ENCODE measurements at regions not wholly inside any gene's neighbourhood (a gene's known extent, or its start where the extent isn't known, plus 50 kb on each side); places are given as distances from the start of the nearest gene placed in this dataset.

DNA sequence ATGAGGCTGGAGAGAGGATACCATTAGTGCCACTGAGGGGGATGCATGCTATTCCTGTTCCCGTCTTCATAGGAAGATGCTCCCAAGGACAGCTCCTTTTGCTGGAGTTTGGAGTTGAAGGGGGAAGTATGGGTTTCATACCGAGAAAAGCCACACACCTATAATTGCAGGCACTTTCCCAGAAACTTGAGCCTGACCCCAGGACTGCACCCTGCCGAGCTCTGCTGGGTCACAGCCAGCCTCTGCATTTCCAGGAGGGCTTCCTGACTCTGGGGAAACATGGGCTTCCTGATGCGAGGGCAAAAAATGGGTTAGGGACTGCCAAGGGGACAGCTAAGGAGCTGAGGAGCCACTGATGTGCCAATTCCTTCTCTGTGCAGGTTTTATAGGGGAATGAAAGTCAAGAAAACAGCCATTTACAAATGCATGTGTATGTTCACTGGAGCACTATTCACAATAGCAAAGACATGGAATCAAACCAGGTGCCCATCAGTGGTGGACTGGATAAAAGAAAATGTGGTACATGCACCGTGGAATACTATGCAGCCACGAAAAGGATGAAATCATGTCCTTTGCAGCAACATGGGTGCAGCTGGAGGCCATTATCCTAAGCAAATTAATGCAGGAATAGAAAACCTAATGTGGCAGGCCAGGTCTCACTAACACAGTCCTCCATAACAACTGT lies 104.5 kb downstream of the ACAA2 start:
- TF ChIP-seq, protein P1, sequence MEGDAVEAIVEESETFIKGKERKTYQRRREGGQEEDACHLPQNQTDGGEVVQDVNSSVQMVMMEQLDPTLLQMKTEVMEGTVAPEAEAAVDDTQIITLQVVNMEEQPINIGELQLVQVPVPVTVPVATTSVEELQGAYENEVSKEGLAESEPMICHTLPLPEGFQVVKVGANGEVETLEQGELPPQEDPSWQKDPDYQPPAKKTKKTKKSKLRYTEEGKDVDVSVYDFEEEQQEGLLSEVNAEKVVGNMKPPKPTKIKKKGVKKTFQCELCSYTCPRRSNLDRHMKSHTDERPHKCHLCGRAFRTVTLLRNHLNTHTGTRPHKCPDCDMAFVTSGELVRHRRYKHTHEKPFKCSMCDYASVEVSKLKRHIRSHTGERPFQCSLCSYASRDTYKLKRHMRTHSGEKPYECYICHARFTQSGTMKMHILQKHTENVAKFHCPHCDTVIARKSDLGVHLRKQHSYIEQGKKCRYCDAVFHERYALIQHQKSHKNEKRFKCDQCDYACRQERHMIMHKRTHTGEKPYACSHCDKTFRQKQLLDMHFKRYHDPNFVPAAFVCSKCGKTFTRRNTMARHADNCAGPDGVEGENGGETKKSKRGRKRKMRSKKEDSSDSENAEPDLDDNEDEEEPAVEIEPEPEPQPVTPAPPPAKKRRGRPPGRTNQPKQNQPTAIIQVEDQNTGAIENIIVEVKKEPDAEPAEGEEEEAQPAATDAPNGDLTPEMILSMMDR (IDR thresholded peaks at IDR 0.05; ENCODE audit: borderline replicate concordance, insufficient read depth, low read depth, low read length), result no peak
- no peak overlapping the region for H3K4me3 ChIP-seq (ENCODE audit: low read depth, low read length)

DNA sequence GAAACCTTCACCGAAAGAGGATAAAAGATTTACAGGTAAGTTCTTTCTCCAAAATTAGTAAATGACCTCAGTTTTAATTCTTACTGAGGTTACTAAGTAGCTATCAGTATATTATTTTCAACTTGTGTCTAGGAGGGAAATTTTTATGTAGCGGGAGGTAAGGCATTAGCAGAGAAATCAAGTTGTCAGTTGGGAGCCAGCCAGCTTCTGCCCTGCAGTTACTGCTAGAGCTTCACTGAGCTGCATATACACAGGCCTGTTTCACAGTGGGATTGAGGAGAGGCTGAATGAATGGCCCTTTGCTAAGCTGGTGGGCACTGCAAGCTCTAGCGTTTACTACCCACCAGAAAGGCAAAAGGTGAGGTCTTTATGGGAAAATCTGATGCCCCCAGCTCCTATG lies 105.7 kb downstream of the ACAA2 start:
- no peak overlapping the region for H3K4me3 ChIP-seq (ENCODE audit: low read depth, low read length)
- TF ChIP-seq, protein P1 (IDR thresholded peaks at IDR 0.05; ENCODE audit: borderline replicate concordance, insufficient read depth, low read depth, low read length), result no peak

DNA sequence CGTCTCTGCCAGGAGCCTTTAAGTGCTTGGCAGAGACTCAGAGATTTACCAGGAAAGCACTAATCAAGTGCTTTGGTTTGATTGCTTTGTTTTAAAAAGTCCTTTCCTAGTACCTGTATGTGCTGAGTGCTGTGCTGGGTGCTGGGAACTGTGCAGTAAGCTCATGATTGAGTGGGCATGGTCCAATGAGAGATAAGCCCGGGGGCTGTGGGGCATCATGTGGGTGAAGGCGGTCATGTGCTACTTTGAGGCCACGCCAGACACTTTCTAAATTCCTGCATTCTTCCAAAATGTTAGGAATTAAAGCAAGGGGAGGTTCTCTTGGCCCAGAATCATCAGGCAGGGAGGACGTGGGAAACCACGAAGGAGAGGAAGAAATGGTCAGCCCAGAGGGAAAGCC lies 109.0 kb downstream of the ACAA2 start:
- no peak overlapping the region for H3K4me3 ChIP-seq (ENCODE audit: low read depth, low read length)
- TF ChIP-seq, protein P1 (IDR thresholded peaks at IDR 0.05; ENCODE audit: borderline replicate concordance, insufficient read depth, low read depth, low read length), result no peak

DNA sequence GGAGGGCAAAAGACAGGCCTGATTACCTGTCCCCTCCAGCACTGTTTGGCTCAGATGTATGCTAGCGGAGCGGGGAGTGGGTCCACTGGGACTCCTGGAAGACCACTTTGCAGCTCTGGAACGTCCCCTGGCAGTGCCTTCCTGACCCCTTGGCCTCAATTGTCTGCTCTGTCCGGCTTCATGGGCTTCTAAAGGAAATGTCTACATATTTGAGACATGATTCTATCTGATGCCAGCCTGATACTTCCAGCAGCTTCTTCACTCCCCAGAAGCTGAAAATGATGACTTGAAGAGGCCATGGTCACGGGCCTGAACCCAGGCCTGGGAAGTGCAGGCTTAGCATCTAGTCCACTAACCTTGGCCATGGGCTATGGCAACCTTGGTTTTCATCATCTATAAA lies 112.1 kb downstream of the ACAA2 start:
- TF ChIP-seq, protein P1 (IDR thresholded peaks at IDR 0.05; ENCODE audit: borderline replicate concordance, insufficient read depth, low read depth, low read length), result no peak
- no peak overlapping the region for H3K4me3 ChIP-seq (ENCODE audit: low read depth, low read length)

DNA sequence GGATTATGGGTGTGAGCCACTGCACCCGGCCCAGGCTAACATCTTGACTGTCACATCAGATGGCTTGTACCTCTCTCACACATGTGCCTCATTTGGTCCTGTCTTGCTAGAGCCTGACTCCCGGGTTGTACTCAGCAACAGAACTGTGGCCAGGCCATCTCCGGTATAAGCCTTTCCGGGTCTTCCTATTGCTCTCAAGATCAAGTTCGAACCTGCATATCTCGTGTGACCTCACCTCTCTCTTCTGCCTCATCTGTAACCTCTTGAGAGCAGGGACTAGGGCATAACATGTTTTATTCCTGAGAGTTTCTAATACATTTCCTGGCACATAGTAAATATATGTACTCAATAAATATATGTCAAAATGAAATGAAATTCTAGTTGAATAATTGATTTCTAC lies 114.0 kb downstream of the ACAA2 start:
- H3K4me3 ChIP-seq (ENCODE audit: low read depth, low read length), result no peak overlapping the region
- TF ChIP-seq, protein P1 (IDR thresholded peaks at IDR 0.05; ENCODE audit: borderline replicate concordance, insufficient read depth, low read depth, low read length), result no peak

DNA sequence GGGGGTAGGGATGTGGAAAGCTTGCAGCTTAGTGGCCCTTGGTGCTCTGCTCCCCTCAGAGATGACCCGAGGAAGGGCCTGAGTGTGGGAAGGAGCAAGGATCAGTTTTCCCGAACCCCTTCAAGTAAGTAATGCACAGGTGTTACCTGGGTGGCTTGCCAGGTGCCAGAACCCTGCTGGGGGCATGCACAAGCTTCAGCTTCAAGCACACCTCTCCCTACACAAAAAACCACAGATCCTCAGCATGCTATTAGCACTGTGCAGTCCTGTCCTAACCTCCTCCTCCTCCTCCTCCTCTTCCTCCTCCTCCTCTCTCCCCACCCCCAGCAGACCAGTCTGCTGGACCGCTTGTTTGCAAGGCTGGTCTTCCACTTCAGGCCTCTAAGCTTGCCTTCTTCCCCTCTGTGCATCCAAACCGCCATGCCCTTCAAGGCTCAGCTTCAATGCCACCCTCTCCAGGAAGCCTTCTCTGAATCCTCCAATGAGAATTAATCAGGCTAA lies 114.8 kb downstream of the ACAA2 start:
- no peak overlapping the region for H3K4me3 ChIP-seq (ENCODE audit: low read depth, low read length)
- TF ChIP-seq, protein P1 (IDR thresholded peaks at IDR 0.05; ENCODE audit: borderline replicate concordance, insufficient read depth, low read depth, low read length), result no peak
